A673 (cell line): ENCODE measurements at regions not wholly inside any gene's neighbourhood (a gene's known extent, or its start where the extent isn't known, plus 50 kb on each side); places are given as distances from the start of the nearest gene placed in this dataset.

Experiments
- BruUV-seq: library from RNA; stranded (reverse); fragments of 400-500 nt; replicated peaks from 2 replicates; lab custom pipeline; 2021; lab: Mats Ljungman, UMichigan
- CTCF ChIA-PET: fragments of 300-600 bp; sonication (Branson Sonifier 250); formaldehyde crosslinking; loops from one replicate; lab custom pipeline; 2022; ENCODE audit warnings: antibody characterized with exemption; lab: Charles Lee
- POLR2A ChIA-PET: fragments of 300-600 bp; sonication (Branson Sonifier 250); formaldehyde crosslinking; loops from one replicate; lab custom pipeline; 2022; ENCODE audit warnings: antibody characterized with exemption; ENCODE audit not compliant: low non-redundant PET; lab: Charles Lee
- DNase-seq: peaks from one replicate; pipeline ENCODE4 v3.0.0-alpha.2; 2015; ENCODE audit warnings: low spot score
- H3K27ac ChIP-seq: fragments of 200-600 bp; sonication (generic); 2 replicates; pipeline ENCODE4 v1.5.1; 2016; ENCODE audit warnings: mixed run types, low read depth, mild to moderate bottlenecking, mixed read lengths, antibody characterized with exemption, low read length; ENCODE audit not compliant: poor library complexity, severe bottlenecking
- H3K27me3 ChIP-seq: fragments of 200-600 bp; sonication (generic); replicated peaks from 2 replicates; pipeline ENCODE4 v1.6.1; 2017; ENCODE audit warnings: mixed run types, low read depth, mild to moderate bottlenecking, mixed read lengths, antibody characterized with exemption, low read length; ENCODE audit not compliant: insufficient read depth, poor library complexity
- H3K36me3 ChIP-seq: fragments of 200-600 bp; sonication (generic); 2 replicates; pipeline ENCODE4 v1.6.1; 2016; ENCODE audit warnings: mixed run types, mild to moderate bottlenecking, mixed read lengths, antibody characterized with exemption, low read length; ENCODE audit not compliant: insufficient read depth, poor library complexity, severe bottlenecking
- H3K4me1 ChIP-seq: fragments of 200-600 bp; sonication (generic); 2 replicates; pipeline ENCODE4 v1.6.1; 2017; ENCODE audit warnings: mixed run types, mild to moderate bottlenecking, mixed read lengths, antibody characterized with exemption, low read length; ENCODE audit not compliant: insufficient read depth, poor library complexity, severe bottlenecking
- H3K4me3 ChIP-seq: fragments of 200-600 bp; sonication (generic); 2 replicates; pipeline ENCODE4 v1.5.1; 2016; ENCODE audit warnings: low read depth, mixed run types, mild to moderate bottlenecking, mixed read lengths, low read length; ENCODE audit not compliant: poor library complexity, severe bottlenecking
- H3K9me3 ChIP-seq: fragments of 200-600 bp; sonication (generic); 2 replicates; pipeline ENCODE4 v1.6.1; 2016; ENCODE audit warnings: mixed run types, low read depth, mild to moderate bottlenecking, mixed read lengths, antibody characterized with exemption, low read length; ENCODE audit not compliant: poor library complexity, severe bottlenecking
- CTCF ChIP-seq: fragments of 300-800, 200-600 bp; sonication (generic); conservative IDR thresholded peaks from 2 replicates; pipeline ENCODE4 v1.5.1; 2017; ENCODE audit warnings: low read depth, mild to moderate bottlenecking, antibody characterized with exemption, low read length, moderate library complexity, mixed read lengths
- EZH2 ChIP-seq: fragments of 200-600 bp; sonication (generic); IDR thresholded peaks from 2 replicates; pipeline ENCODE4 v1.6.1; 2017; ENCODE audit warnings: borderline replicate concordance, low read depth, mild to moderate bottlenecking, mixed read lengths, antibody characterized with exemption, low read length; ENCODE audit not compliant: poor library complexity, severe bottlenecking
- intact Hi-C: fragments of 100-400 bp; cut with micrococcal nuclease; formaldehyde crosslinking; loops from one replicate; pipeline ENCODE4 v1.10.0; 2022; ENCODE audit not compliant: unreplicated experiment

- CTCF ChIA-PET: no interaction called here
- intact Hi-C loops: no loop called here
These were observed 438.3 kb downstream of the RAB38 start for GRCh38 chr11:87736928-87737327.

GRCh38 chr11:87726506-87726905, 448.7 kb downstream of the RAB38 start:
- Histone ChIP-seq H3K36me3 (no peaks in the 10 kb centered on the region), H3K27me3 (peaks cover 7% of the 10 kb centered on the region), H3K4me1 (no peaks in the 10 kb centered on the region), H3K9me3 (no peaks in the 10 kb centered on the region), H3K4me3 (no peak overlapping the region), H3K27ac (no peak overlapping the region)
- no TSS peak for BruUV-seq
- peak; percentile 21 for DNase-seq
- intact Hi-C loops: loop anchor here (5.0 to 10.0 kb wide), 2 partner anchors 372 to 816 kb away; no protein-coding TSS in a partner anchor
- CTCF ChIA-PET: no interaction called here
- TF ChIP-seq CTCF: no peak
- TF ChIP-seq EZH2: no peak
- POLR2A ChIA-PET: no interaction called here

More at GRCh38 chr11:87736928-87737327, 438.3 kb downstream of the RAB38 start:
- TF ChIP-seq CTCF (no peak), EZH2 (no peak)
- POLR2A ChIA-PET: no interaction called here
- no peaks in the 10 kb centered on the region for H3K36me3 ChIP-seq
- H3K27me3 ChIP-seq: peaks cover 14% of the 10 kb centered on the region
- no peak for DNase-seq
- no peaks in the 10 kb centered on the region for H3K9me3 ChIP-seq
- no peaks in the 10 kb centered on the region for H3K4me1 ChIP-seq
- H3K4me3 ChIP-seq: no peak overlapping the region
- no peak overlapping the region for H3K27ac ChIP-seq
- no TSS peak for BruUV-seq

GRCh38 chr11:87724358-87724757, 450.9 kb downstream of the RAB38 start:
- POLR2A ChIA-PET: no interaction called here
- intact Hi-C loops: loop anchor here (5.0 to 10.0 kb wide), 2 partner anchors 252 to 370 kb away; no protein-coding TSS in a partner anchor
- CTCF ChIA-PET: no interaction called here
- no peaks in the 10 kb centered on the region for H3K4me1 ChIP-seq
- no TSS peak for BruUV-seq
- no peak for TF ChIP-seq CTCF
- TF ChIP-seq EZH2: no peak
- no peaks in the 10 kb centered on the region for H3K9me3 ChIP-seq
- no peak overlapping the region for H3K4me3 ChIP-seq
- H3K27ac ChIP-seq: no peak overlapping the region
- DNase-seq: no peak
- peaks cover 13% of the 10 kb centered on the region for H3K27me3 ChIP-seq
- H3K36me3 ChIP-seq: no peaks in the 10 kb centered on the region
